Iris pigment epithelial cell (primary cell): ENCODE measurements at regions not wholly inside any gene's neighbourhood (a gene's known extent, or its start where the extent isn't known, plus 50 kb on each side); places are given as distances from the start of the nearest gene placed in this dataset.
"Not testable (repeated sequence)": the region's sequence is repeated elsewhere in the genome, so short reads cannot be mapped to it uniquely, and the experiment has no call there.

Experiments used
- DNase-seq: peaks from one replicate; pipeline ENCODE4 v3.0.0-alpha.2; 2011; ENCODE audit warnings: low read depth

DNA sequence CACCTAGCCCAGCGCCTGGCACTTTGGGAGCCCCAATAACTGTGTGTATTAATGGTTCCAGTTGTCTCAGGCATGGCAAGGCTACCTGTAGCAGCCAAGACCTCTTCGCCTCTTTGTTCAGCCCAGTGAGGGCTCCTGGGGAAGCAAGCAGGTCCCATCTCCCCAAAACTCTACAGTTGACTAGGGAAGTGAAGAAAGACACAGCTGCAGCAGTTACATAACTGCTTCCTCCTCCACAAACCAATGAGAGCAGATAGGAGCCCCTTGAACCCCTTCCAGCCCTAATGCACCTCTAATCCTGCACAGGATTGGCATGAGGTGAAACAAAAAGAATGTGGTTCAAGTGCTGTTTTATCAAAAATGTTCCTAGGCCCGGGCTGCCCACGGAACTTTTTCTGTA lies 100.5 kb downstream of the SYF2 start:
- DNase-seq = no peak

DNA sequence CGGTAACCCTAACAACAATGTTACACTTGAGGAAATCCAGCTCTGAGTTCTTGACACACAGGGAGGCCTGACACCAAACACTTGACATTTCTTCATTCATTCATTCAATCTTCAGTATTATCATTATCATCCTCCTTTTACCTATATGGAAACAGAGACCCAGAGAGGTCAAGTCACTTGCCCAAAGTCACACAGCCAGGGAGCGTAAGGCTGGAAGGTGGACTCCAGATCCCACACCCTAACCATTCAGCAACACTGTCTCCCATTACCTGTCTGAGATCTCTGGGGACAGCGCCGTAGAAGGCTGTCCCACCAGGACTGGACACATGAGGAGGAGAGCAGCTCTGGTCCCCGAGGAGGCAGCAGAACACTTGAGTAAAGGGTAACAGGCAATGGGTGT lies 101.4 kb downstream of the SYF2 start:
- no peak for DNase-seq

DNA sequence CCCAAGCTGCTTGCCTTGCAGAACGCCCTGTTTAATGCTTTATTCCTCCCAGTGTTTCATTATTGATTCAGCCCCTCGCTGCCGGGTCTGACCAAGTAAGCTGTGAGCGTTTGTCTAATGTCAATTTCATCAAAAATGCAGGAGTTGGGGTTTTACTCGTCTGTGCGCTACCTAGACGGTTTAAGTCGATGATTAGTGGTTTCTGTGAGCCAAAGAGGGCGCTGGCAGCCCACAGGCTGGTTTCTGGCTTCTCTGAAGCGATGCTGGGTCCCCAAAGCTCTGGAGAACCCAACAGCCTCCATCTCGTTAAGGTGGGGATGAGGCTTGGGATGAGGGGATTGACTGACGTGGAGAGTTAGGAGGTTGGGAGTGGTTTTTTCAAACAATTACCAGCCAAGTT lies 102.9 kb downstream of the SYF2 start:
- DNase-seq = no peak

DNA sequence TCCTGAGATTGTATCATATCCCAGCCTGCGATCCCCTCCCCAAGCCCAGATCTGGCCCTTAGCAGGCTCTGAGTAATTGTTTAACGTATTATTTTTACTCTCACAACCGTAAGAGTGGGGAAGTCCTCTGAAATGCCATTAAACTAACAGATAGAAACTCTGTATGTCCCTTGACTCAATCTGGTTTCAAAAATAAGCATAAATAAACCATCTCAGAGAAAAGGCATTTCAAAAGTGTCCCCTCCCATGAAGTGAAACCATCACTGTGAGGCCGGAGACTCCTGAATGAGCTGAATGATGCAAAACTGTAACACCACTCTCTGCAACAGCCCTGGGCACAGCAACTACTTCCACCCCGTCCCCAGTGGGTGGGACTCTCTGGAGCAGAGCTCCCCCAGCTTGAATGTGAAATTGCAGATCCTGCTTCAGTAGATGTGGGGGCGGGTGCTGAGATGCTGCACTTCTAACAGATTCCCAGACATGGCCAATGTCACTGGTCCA lies 104.1 kb downstream of the SYF2 start:
- DNase-seq = no peak

DNA sequence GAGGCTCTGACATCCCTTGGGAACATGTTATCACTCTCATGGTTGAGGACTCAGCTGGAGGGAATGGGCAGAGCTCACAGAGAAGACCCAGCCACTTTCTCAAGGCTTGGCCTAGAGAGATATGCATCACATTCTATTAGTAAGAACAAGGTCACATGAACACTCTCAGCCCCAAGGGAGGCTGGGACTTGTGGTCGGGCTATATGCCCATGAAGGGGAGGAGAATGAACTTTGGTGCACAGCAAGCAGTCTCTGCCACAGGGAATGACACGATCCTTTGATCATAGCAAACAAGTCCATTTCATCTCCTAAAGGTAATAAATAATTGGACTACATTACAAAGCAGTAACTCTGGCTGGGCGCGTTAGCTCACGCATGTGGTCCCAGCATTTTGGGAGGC lies 105.7 kb downstream of the SYF2 start:
- DNase-seq = no peak

DNA sequence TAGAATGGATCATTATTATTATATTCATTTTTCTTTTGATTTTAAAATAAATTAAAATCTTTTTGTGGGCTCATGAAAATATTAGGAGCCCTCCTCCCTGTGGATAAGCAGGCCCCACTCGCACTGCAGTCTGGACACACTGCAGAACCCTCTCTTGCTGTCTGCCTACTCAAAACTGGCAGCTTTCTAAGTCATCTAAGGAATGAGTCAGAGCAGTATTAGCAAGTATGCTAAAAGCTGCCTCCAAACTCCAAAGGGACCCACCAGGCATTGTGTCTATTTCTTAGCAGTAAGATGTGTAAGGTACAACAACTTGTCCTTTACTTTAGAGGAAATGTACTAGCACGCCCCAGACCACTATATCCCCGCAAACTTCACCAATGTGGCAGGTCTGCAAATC lies 108.8 kb downstream of the SYF2 start:
- no peak for DNase-seq

DNA sequence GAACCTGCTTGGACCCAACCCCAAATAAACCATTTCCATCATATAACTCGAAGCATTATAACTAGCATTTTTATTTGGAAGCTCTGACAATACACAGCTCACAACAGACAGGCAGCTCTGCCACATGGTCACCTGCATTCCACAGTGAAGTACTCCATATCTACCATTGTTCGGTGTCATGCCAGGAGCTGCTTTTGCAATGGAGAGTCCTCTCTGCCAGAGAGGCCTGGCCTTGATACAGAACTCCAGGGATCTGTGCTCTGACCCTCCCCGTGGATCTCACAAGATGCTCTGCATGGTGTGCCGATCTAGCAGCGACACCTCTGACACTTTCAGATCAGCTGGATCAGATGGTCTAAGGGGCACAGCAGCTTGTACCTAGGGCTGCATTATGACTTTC lies 109.6 kb downstream of the SYF2 start:
- DNase-seq = no peak

DNA sequence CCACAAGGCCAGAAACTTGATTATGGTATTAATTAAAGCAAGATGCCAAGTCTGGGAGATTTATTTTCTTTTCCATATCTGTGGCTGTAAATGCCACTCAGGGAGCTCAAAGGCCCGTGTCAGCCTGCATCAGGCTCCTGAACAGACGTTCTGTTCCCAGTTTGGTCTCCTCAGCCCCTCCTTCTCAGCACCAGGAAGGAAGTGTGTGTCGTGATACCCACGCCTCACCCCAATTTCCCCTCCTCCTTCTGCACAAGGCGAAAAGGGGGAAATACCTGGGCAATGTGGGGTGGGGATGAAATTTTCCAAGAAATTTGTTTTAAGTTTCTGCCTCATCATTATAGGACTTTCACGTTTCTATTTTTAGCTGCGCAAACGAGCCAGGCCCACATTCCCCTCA lies 112.0 kb downstream of the SYF2 start:
- DNase-seq = no peak

DNA sequence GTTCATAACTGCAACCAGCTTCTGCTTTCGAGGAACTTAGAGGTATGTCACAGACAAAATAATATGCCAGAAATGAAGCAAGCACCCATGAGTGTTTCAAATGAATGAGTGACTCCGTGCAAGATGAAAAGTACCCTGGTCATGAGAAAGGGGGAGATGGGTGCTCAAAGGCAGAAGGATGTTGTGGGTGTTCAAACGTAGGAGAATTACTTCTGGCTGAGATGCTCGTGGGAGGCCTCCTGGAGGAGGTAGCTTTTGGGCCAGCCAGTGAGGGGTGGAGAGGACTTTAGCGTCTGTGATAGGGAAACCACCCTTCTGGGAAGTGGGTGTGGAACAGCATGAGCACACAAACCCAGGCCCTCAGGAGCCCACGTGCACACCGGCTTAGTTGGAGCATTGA lies 113.8 kb downstream of the SYF2 start:
- DNase-seq = no peak

DNA sequence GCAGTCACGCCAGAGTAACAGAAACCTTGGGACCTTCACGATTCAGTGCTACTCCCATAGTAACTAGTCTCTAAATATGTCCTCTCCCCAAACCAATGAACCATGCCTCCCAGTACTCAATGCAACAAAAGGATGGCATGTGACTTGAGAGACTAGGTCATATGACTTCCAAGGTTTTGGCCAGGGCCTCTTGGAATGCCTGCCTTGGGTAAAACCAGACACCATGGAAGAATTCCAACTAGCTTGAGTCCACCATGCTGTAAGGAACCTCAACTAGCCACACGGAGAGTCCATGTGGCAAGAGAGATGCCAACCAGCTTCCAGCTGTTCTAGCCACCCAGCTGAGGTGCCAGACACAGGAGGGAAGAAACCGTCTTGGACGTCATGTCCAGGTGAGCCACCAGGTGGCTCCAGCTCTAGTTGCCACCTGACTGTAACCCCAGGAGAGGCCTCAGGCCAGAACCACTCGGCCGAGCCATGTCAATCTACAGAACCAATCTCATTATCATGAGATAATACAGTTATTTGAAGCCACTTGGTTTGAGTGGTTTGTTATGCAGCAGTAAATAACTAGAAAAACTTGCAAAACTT lies 115.0 kb downstream of the SYF2 start:
- DNase-seq = no peak

DNA sequence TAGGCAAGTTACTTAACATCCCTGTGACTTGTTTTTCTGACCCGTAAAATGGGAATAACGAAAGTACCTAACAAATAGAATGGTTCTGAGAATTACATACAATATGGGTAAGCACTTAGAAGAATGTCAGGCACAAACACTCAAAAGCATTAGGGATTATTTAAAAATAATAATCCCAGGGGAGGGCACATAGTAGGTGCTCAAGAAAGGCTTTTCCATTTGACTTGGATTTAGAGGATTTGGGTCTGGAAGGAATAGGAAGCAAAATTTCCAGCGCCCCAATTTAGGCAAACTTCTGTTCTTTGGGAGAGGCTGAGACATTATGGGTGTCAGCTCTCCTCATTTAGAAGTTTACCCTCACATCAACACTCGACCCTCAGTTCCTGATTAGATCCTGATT lies 115.5 kb downstream of the SYF2 start:
- no peak for DNase-seq

DNA sequence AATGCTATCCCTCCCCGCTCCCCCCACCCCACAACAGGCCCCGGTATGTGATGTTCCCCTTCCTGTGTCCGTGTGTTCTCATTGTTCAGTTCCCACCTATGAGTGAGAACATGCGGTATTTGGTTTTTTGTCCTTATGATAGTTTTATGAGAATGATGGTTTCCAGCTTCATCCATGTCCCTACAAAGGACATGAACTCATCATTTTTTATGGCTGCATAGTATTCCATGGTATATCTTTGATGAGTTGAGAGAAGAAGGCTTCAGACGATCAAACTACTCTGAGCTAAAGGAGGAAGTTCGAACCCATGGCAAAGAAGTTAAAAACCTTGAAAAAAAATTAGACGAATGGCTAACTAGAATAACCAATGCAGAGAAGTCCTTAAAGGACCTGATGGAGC lies 116.2 kb downstream of the SYF2 start:
- DNase-seq = not testable (repeated sequence)

DNA sequence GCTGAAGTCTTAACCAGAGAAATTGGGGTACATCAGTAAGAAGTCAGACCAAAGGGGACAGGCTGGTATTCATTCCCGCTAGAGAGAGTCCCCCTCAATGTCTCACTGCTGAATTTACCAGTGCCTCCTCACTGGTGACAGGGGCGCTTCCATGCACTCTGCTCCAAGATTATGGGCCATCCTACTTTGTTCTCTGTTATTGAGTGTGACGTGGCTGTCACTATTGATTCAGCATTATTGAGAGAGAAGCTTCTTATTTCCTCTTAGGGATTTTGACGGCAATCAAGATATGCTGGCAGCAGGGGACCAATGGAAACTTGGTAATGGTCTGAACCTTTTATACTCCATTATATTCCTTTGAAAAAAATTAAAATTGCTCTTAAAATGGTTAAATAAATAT lies 118.6 kb downstream of the SYF2 start:
- no peak for DNase-seq

DNA sequence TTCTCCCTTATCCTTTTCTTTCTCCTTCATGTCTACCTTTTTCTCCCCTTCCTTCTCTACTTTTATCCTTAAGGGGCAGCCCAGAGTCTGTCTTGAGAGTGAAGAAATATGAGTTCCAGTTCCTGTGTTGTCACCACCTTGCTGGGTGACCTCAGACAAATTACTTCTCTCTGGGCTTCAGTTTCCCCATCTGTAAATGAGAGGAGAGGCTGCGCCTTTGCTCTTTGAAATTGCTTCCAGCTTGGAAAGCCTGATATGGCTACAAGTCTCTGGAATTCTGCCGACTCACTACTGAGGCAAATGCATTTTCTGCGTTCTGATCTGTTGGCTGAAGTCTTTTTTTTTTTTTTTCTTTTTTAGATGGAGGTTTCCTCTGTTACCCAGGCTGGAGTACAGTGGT lies 119.2 kb downstream of the SYF2 start:
- no peak for DNase-seq

DNA sequence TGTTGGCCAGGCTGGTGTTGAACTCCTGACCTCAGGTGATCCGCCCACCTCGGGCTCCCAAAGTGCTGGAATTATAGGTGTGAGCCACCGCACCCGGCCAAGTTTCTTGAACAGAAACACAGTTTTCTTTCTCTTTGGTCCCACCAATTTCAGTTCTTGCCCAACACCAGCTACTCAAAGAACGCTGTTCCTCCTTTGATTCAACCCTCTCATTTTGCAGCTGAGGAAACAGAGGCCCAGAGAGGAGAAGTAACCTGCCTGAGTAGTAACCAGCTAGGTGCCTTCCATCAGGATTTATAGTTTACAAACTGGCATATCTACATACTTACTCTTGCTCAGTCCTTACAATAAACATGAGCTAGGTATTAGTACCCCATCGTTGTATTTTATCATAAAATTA lies 119.9 kb downstream of the SYF2 start:
- no peak for DNase-seq

DNA sequence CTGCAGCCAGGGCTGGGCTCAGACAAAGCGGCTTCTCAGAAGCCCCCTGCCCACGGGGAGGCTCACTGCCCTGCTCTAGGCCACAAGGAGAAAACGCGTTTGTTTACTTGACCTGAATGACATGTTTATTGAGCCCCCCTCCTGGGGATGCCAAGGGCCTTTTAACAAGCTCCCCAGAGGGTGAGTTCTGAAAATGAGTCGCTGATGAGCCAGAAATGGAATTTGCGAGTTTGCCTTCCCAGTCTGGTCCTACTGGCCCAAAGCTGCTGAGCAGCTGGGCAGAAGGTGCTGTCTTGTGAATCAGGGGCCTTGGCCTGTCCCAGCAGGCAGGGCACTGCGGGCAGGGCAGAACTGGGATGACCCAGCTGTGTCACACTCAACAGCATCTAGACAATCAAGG lies 120.6 kb downstream of the SYF2 start:
- no peak for DNase-seq

DNA sequence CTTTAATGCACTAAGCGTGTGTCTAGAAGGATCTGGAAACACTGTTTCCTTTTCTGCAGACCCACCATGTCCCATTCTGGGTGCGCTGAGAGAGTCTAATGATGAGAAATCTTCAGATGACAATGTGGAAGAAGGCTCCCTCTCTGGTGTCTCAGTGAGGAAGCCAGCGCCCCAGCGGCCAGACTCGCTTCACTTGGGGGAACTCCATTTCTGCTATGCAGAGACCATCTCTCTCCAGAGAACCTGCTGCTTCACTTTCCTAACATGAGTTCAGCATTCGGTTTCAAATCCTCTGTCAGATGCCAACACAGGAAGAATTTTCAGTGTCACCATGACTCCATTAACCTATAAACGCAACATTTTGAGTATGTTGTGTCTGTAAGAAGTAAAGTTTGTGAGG lies 121.8 kb downstream of the SYF2 start:
- DNase-seq = no peak

DNA sequence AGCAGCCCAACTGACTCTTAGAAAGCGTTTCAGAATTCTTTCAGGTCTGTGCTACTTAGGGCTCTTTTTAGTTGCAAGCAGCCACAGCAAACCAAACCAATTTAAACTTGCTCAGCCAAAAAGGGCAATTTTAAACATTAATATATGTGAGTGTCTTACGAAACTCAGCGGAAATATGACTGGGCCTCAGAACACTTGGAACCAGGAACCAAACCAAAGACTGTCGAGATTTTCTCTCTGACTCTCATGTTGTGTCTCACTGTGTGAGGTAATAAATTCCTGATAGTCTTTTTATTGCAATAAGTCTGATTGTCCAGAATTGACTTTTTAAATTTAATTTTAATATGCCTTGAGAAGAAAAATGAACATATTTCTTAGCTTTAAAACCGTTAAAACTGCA lies 122.3 kb downstream of the SYF2 start:
- no peak for DNase-seq

DNA sequence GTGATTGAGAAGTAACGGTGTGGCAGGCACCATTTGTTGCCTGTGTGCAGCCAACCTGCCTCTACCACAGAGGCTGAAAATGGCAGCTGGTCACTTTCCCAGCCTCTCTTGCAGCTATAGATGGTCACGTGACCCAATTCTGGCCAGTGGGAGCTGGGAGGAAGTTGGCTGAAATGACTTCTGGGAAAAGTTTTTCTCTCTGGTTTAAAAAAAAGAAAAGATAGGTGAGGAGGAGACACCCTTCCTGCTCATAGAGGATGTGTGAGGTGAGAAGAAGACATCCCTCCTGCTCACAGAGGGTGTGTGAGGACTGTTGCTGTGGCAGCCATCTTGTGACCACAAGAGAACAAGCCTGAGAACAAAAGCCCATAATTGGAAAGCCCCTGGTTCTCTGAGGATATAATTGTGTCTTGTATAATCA lies 122.8 kb downstream of the SYF2 start:
- no peak for DNase-seq

DNA sequence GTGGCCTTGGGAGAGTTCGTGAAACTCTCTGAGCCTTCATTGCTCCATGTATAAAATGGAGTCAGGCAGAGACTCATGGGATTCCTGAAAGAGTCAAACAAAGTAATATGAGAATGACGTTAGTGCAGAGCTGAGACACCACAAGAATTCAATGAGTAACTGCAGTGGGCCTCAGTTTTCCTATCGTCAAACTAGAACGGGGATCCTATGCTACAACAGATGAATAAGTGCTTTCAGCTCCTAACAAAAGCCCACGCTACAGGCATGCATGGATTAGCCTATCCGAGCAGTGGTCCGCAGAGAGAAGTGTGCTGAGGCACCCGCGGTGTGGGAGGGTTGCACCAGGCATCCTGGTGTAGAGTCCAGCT lies 124.7 kb downstream of the SYF2 start:
- DNase-seq = peak; percentile 74

DNA sequence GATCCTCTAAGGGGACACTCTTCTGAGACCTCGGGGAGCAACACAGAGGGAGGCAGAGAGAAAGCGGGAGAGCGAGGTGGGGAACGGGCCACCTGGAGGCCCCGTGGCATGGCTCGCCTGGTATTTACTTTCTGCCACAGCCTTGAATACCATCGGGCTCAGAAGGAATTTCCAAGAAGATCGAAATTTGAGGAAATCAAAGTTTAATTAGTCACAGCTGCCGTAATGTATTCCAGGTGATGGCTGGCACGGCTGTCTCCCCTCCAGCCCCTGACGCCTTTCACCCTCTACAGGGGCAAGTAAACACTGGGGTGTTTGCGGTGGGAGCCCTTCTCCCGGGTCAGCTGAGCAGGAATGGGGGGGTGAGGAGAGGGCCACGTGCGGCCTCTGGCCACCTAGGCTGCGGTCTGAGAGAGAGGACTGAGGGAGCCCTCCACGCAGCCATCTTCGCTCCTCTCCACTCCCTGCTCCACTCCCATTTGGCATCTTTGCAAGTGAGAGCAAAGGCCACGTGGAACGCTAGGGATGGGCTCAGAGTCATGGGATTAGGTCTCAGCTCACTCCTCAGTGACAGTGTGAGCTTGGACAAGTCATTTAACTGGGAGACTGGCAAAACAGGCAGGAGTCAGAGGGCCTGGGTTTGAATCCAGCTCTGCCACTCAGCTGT lies 125.2 kb downstream of the SYF2 start:
- DNase-seq = no peak

DNA sequence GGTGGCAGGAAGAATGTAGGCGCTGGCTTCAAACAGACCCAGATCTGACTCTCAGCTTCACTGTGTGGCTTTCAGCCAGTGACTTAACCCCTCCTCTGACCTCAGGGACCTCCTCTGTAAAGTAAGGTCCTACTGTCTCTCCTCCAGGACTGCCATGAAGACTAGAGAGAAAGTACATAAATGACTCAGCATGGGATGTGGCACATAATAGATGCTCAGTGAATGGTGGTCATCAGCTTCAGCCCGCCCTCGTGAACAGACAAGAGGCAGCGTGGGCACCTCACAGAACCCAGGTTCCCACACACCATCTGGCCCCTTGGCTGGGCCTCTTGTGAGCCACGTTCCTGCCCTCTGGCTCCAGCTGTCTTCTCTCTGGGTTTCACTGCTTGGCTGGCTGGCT lies 126.0 kb downstream of the SYF2 start:
- DNase-seq = no peak

DNA sequence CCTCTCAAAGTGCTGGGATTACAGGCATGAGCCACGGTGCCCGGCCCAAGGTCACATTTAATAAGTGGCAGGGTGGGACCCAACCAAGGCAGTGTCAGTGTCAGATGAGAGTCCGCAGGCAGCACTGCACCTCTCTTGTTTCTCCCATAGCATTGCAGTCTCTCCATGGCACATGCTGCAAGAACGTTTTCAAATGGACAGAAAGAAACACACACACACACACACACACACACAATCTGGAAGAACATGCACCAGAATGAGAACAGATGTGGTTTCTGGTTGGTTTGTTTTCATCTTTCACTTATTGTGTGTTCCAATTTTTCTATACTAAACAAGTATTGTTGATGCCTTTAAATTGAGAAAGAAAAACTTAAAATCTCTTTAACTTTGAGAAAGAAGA lies 126.5 kb downstream of the SYF2 start:
- DNase-seq = no peak

DNA sequence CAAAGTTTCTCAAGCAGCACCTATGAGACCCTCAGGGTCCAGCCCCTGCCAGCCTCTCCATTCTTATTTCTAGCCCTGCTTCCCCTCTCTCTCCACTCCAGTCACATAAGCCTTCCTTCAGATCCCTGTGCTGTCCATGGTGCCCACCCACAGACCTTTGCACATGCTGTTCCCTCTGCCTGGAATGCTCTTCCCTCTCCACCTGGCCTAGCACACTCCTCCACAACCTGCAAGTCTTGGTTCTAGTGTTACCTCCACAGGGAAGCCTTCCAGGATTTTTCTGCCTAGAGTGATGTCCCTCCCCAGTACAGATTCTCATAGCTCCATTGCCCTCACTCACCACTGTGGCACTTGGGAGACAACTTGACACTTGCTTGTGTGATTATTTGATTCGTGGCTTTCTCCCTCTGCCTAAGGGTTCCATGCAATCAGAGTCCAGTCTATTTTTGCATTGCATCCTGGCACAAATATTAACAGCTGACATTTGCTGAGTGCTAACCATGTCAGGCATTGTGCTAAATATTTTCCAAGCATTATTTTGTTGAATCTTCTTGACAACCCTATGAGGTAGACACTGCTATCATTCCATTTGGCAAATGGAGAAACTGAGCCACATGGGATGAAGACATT lies 127.3 kb downstream of the SYF2 start:
- no peak for DNase-seq
